ENCODE measurements at regions not wholly inside any gene's neighbourhood (a gene's known extent, or its start where the extent isn't known, plus 50 kb on each side); places are given as distances from the start of the nearest gene placed in this dataset.

DNA sequence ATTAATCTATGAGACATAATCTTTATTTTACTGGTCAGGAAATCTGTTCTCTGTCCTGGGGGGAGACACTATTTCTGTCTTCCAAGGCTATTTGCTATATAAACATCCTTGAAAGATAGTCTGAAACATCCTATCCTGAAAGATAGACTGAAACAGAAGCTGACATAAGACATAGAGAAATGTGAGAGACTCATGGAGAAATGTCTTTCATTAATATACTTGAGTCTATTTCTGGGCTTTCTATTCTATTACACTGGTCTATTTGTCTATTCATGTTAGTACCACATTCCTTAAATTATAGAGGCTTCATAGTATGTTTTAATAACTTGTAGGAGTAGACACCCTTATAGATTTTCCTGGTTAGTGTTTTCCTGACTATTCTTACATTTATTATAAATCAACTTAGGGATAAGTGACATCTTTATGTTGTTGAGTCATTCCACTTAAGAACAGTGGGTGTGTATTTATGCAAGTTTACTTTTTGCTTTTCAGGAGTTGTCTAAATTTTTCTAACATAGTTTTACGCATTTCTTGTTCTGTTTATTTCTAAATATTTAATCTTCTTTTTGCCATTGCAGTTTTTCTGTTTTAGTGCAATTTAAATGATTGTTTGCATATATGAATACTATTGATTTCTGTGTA is 244.9 kb upstream of the ZSWIM2 start:
- Histone ChIP-seq H3K4me1 (no peaks in the 10 kb centered on the region), H3K9me3 (no peaks in the 10 kb centered on the region), H3K27me3 (no peaks in the 10 kb centered on the region), H3K36me3 (no peaks in the 10 kb centered on the region), H3K27ac (no peak overlapping the region), H3K4me3 (no peak overlapping the region)
- intact Hi-C loops (cut with DNase I): no loop called here
- TF ChIP-seq, protein P1, sequence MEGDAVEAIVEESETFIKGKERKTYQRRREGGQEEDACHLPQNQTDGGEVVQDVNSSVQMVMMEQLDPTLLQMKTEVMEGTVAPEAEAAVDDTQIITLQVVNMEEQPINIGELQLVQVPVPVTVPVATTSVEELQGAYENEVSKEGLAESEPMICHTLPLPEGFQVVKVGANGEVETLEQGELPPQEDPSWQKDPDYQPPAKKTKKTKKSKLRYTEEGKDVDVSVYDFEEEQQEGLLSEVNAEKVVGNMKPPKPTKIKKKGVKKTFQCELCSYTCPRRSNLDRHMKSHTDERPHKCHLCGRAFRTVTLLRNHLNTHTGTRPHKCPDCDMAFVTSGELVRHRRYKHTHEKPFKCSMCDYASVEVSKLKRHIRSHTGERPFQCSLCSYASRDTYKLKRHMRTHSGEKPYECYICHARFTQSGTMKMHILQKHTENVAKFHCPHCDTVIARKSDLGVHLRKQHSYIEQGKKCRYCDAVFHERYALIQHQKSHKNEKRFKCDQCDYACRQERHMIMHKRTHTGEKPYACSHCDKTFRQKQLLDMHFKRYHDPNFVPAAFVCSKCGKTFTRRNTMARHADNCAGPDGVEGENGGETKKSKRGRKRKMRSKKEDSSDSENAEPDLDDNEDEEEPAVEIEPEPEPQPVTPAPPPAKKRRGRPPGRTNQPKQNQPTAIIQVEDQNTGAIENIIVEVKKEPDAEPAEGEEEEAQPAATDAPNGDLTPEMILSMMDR (IDR thresholded peaks at IDR 0.05): no peak
- no peak for DNase-seq (ENCODE audit: low spot score in 2 of 2)

DNA sequence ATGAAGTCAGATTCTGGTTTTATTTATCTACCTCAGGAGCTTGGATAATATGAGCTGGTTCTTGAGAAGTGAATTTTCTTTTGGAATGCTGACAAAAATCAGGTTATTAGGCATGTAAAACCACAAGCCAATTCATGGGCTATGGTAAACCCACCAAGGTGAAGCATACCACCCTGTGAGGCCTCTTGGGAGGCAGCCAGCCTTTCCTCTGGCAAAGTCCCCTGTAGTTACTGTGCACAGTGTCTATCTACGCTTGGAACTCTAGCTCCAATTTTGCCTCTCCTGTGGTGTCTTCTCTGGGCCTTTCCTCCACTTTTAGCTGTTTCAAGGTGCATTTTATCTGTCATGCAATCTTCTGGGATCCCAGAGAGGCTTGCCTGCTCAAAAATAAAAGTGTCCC is 242.7 kb upstream of the ZSWIM2 start:
- DNase-seq (ENCODE audit: low spot score in 2 of 2): no peak
- H3K36me3 ChIP-seq: no peaks in the 10 kb centered on the region
- no peaks in the 10 kb centered on the region for H3K4me1 ChIP-seq
- TF ChIP-seq, protein P1 (IDR thresholded peaks at IDR 0.05): no peak
- no peak overlapping the region for H3K27ac ChIP-seq
- no peaks in the 10 kb centered on the region for H3K9me3 ChIP-seq
- intact Hi-C loops (cut with DNase I): no loop called here
- H3K4me3 ChIP-seq: no peak overlapping the region
- no peaks in the 10 kb centered on the region for H3K27me3 ChIP-seq

- H3K4me3 ChIP-seq: no peak overlapping the region
- no peaks in the 10 kb centered on the region for H3K9me3 ChIP-seq
- DNase-seq (ENCODE audit: low spot score in 2 of 2): no peak
- intact Hi-C loops (cut with DNase I): no loop called here
- H3K27me3 ChIP-seq: no peaks in the 10 kb centered on the region
- no peak overlapping the region for H3K27ac ChIP-seq
- TF ChIP-seq, protein P1 (IDR thresholded peaks at IDR 0.05): no peak
- H3K4me1 ChIP-seq: no peaks in the 10 kb centered on the region
- H3K36me3 ChIP-seq: no peaks in the 10 kb centered on the region
Measured at GRCh38 chr2:187084524-187084923, 235.6 kb upstream of the ZSWIM2 start.

DNA sequence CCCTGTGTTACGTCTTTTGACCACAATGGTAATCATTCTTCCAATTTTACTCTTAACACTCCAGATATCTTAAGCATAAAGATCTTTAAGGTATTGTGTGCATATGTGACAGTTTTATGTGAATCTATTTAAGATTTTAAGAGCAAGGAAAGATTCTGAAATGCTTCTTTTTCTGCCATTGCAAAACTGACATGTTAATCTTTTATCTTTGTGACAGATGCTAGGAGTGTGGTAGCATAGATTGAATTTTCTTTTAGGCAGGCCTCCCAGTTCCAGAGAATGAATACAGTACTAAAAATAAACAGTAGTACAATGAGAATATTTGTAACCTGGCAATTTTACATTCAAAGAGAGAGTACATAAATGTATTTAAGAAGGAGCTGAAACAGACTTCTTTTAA is 232.5 kb upstream of the ZSWIM2 start:
- Histone ChIP-seq H3K4me1 (no peaks in the 10 kb centered on the region), H3K27me3 (no peaks in the 10 kb centered on the region), H3K9me3 (no peaks in the 10 kb centered on the region), H3K36me3 (no peaks in the 10 kb centered on the region), H3K27ac (no peak overlapping the region), H3K4me3 (no peak overlapping the region)
- TF ChIP-seq, protein P1 (IDR thresholded peaks at IDR 0.05): no peak
- DNase-seq (ENCODE audit: low spot score in 2 of 2): no peak
- intact Hi-C loops (cut with DNase I): no loop called here

- Histone ChIP-seq H3K27me3 (no peaks in the 10 kb centered on the region), H3K4me1 (no peaks in the 10 kb centered on the region), H3K36me3 (no peaks in the 10 kb centered on the region), H3K9me3 (no peaks in the 10 kb centered on the region), H3K27ac (no peak overlapping the region), H3K4me3 (no peak overlapping the region)
- DNase-seq (ENCODE audit: low spot score in 2 of 2): no peak
- intact Hi-C loops (cut with DNase I): no loop called here
- TF ChIP-seq, protein P1 (IDR thresholded peaks at IDR 0.05): no peak
Measured at GRCh38 chr2:187079901-187080300, 230.9 kb upstream of the ZSWIM2 start.

- Histone ChIP-seq H3K27me3 (no peaks in the 10 kb centered on the region), H3K27ac (no peak overlapping the region)
- intact Hi-C loops (cut with DNase I): no loop called here
Measured at GRCh38 chr2:187078297-187078696, 229.3 kb upstream of the ZSWIM2 start.

More at GRCh38 chr2:187078297-187078696, 229.3 kb upstream of the ZSWIM2 start:
- no peaks in the 10 kb centered on the region for H3K9me3 ChIP-seq
- no peaks in the 10 kb centered on the region for H3K4me1 ChIP-seq
- DNase-seq (ENCODE audit: low spot score in 2 of 2): no peak
- H3K36me3 ChIP-seq: no peaks in the 10 kb centered on the region
- no peak overlapping the region for H3K4me3 ChIP-seq
- TF ChIP-seq, protein P1 (IDR thresholded peaks at IDR 0.05): no peak
